Neural progenitor cell (in vitro differentiated cells): ENCODE measurements at regions not wholly inside any gene's neighbourhood (a gene's known extent, or its start where the extent isn't known, plus 50 kb on each side); places are given as distances from the start of the nearest gene placed in this dataset.

ENCODE experiments used
- EZH2 ChIP-seq: fragments of 200-600 bp; sonication (generic); IDR thresholded peaks from 2 replicates; pipeline ENCODE4 v1.6.1; 2017; ENCODE audit warnings: antibody characterized with exemption, mild to moderate bottlenecking, moderate library complexity
- TF ChIP-seq, protein P1 (sequence below): fragments of 200-600 bp; sonication (generic); IDR thresholded peaks from 2 replicates; pipeline ENCODE4 v1.5.1; 2017; ENCODE audit warnings: antibody characterized with exemption, mild to moderate bottlenecking

DNA sequence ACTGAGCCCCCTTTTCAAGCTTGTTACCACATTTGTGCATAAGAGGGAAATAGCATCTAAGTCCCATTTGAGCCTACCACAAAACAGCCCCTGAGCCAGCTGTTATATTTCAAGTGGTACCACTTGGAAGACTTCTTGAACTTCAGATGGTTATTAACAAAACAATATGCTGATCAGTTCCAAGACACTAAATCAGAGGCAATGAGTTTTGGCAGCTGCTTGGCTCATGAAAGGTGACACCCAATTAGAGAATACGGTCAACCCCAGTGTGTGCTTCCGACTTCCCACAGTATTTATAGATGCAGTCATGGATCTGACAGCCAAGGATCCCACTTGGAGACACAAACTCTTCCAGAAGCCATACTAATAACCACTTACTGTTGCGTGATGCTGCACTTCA, 469.6 kb upstream of the PPP2R3A start:
- TF ChIP-seq, protein P1, sequence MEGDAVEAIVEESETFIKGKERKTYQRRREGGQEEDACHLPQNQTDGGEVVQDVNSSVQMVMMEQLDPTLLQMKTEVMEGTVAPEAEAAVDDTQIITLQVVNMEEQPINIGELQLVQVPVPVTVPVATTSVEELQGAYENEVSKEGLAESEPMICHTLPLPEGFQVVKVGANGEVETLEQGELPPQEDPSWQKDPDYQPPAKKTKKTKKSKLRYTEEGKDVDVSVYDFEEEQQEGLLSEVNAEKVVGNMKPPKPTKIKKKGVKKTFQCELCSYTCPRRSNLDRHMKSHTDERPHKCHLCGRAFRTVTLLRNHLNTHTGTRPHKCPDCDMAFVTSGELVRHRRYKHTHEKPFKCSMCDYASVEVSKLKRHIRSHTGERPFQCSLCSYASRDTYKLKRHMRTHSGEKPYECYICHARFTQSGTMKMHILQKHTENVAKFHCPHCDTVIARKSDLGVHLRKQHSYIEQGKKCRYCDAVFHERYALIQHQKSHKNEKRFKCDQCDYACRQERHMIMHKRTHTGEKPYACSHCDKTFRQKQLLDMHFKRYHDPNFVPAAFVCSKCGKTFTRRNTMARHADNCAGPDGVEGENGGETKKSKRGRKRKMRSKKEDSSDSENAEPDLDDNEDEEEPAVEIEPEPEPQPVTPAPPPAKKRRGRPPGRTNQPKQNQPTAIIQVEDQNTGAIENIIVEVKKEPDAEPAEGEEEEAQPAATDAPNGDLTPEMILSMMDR, result no peak
- TF ChIP-seq EZH2, result no peak
